Left lobe of liver (tissue), 2 donors: ENCODE measurements at regions not wholly inside any gene's neighbourhood (a gene's known extent, or its start where the extent isn't known, plus 50 kb on each side); places are given as distances from the start of the nearest gene placed in this dataset.

Source experiments
- ATAC-seq: fragments of 200-7000 bp; cut with Tn5 transposase; one replicate; pipeline ENCODE4 v1.9.1; 2020; ENCODE audit warnings: mild to moderate bottlenecking, moderate library complexity
- DNase-seq: peaks from one replicate; pipeline ENCODE4 v3.0.0-alpha.2; 2020; ENCODE audit warnings: low spot score
- donor health status: DM: no; HTN: no; CAD: no; lungs with moderate emphysema.
- donor health status: DM: no; HTN: yes; CAD: no.

- peak; percentile 50 for ATAC-seq
- no peak for DNase-seq
These were observed 55.0 kb upstream of the PRDM5 start for GRCh38 chr4:120977435-120977997.

- DNase-seq (no peak), ATAC-seq (no peak)
These were observed 50.7 kb upstream of the PRDM5 start for GRCh38 chr4:120973207-120973606.
